Upper lobe of left lung (tissue), 6 donors: ENCODE measurements at regions not wholly inside any gene's neighbourhood (a gene's known extent, or its start where the extent isn't known, plus 50 kb on each side); places are given as distances from the start of the nearest gene placed in this dataset.

Experiments used
- ATAC-seq, 2 donors: fragments of 200-7000 bp; cut with Tn5 transposase; one replicate each; pipeline ENCODE4 v1.9.1; 2022; ENCODE audit warnings: mild to moderate bottlenecking in 2 of 2, moderate library complexity in 2 of 2; ENCODE audit not compliant: low FRiP score in 2 of 2
- DNase-seq, 2 donors: peaks; one replicate each; pipeline ENCODE4 v3.0.0-alpha.2; 2019 to 2020
- H3K27ac ChIP-seq, 4 donors: fragments of 200-600 bp; sonication (generic); one replicate each; pipeline ENCODE4 v1.5.1; 2016 to 2019
- H3K27me3 ChIP-seq, 4 donors: fragments of 200-600 bp; sonication (generic); one replicate each; pipeline ENCODE4 v1.5.1; 2017 to 2019
- H3K36me3 ChIP-seq, 4 donors: fragments of 200-600 bp; sonication (generic); one replicate each; pipeline ENCODE4 v1.5.1; 2016 to 2019
- H3K4me1 ChIP-seq, 4 donors: fragments of 200-600 bp; sonication (generic); one replicate each; pipeline ENCODE4 v1.5.1; 2018 to 2019
- H3K4me3 ChIP-seq, 4 donors: fragments of 200-600 bp; sonication (generic); one replicate each; pipeline ENCODE4 v1.5.1; 2017 to 2019; ENCODE audit warnings: mild to moderate bottlenecking in 2 of 4, moderate library complexity in 1 of 4
- H3K9me3 ChIP-seq, 4 donors: fragments of 200-600 bp; sonication (generic); one replicate each; pipeline ENCODE4 v1.5.1; 2018 to 2019
- EP300 ChIP-seq, 4 donors: sonication (generic); formaldehyde crosslinking; IDR thresholded peaks; one replicate each; pipeline ENCODE4 v1.5.1; 2017; ENCODE audit warnings: antibody characterized with exemption in 4 of 4, control low read depth in 2 of 4
- POLR2A ChIP-seq, 4 donors: fragments of 450-650 bp; IDR thresholded peaks; one replicate each; pipeline ENCODE4 v1.5.1; 2016 to 2017; ENCODE audit warnings: antibody characterized with exemption in 4 of 4, mild to moderate bottlenecking in 2 of 4
- POLR2AphosphoS5 ChIP-seq, 2 donors: sonication (generic); formaldehyde crosslinking; IDR thresholded peaks; one replicate each; pipeline ENCODE4 v1.5.1; 2017; ENCODE audit warnings: antibody characterized with exemption in 2 of 2
- WGBS, 2 donors: methylation state at CpG; one replicate each; pipeline ENCODE4 v1.1.5; 2017 to 2018; 5-methylcytosine and 5-hydroxymethylcytosine counted together
- TF ChIP-seq, protein P1 (sequence below), 6 experiments: fragments of 450-650 bp in 4 of 6; fragments of 200-600 bp in 2 of 6; sonication (generic) in 2 of 6; IDR thresholded peaks; one replicate each; pipeline ENCODE4 v1.5.1; 2016 to 2019; ENCODE audit warnings: antibody characterized with exemption in 6 of 6
- donor health status: DM: no; HTN: no; CAD: no; lungs with moderate emphysema.
- donor health status: DM: no; HTN: yes; CAD: no; lungs with severe emphysema.

DNA sequence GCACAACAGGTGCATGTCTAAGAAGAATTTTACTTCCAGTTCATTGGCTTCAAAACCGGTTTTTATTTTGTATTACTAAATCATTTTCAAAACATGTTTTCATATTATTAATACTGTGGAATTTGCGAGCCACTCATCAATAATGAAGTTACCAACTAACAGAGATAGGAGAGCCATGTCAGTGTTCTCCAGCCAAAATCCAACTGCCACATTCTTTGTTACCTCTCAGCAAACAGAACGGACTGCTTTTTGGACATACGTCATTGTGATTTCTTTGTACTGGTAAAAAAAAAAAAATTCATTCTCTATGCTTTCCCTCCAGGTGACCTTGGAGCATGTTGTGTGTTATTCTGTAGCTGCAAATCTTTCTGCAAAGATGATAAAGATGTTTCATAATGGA, 414.2 kb upstream of the MMADHC start:
- Histone ChIP-seq H3K4me1 (no peaks in the 10 kb centered on the region), H3K9me3 (no peaks in the 10 kb centered on the region), H3K36me3 (no peaks in the 10 kb centered on the region), H3K4me3 (no peak overlapping the region), H3K27me3 (no peaks in the 10 kb centered on the region), H3K27ac (no peak overlapping the region)
- no peak for ATAC-seq
- WGBS, 2 donors, result 68 to 97% methylated on average over 4 of the region's 4 CpGs
- DNase-seq, result no peak
- TF ChIP-seq POLR2A (IDR thresholded peaks at IDR 0.05) (no peak), POLR2AphosphoS5 (IDR thresholded peaks at IDR 0.05) (no peak), EP300 (IDR thresholded peaks at IDR 0.05) (no peak)
- TF ChIP-seq, protein P1, sequence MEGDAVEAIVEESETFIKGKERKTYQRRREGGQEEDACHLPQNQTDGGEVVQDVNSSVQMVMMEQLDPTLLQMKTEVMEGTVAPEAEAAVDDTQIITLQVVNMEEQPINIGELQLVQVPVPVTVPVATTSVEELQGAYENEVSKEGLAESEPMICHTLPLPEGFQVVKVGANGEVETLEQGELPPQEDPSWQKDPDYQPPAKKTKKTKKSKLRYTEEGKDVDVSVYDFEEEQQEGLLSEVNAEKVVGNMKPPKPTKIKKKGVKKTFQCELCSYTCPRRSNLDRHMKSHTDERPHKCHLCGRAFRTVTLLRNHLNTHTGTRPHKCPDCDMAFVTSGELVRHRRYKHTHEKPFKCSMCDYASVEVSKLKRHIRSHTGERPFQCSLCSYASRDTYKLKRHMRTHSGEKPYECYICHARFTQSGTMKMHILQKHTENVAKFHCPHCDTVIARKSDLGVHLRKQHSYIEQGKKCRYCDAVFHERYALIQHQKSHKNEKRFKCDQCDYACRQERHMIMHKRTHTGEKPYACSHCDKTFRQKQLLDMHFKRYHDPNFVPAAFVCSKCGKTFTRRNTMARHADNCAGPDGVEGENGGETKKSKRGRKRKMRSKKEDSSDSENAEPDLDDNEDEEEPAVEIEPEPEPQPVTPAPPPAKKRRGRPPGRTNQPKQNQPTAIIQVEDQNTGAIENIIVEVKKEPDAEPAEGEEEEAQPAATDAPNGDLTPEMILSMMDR (IDR thresholded peaks at IDR 0.05), result no peak

DNA sequence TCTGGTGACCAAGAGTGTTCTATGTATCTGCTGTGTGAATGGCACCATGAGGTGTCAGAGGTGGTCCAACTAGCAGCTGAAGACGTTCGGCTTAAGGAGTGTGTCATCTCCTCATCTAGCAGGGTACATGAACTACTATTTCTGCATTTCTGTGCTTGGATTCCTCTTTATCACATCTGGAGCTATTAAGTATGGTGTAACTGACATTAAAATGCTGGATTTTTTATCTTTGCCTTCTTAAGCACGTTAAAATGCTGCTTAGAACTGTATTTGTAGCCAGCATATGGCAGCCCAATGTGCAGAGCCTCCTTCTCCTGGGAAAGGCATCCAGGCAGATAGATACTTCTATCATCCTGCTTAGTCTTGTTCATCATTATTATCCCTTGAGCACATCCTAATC, 409.3 kb upstream of the MMADHC start:
- DNase-seq (no peak), ATAC-seq (no peak)
- H3K4me3 ChIP-seq, result no peak overlapping the region
- TF ChIP-seq POLR2A (IDR thresholded peaks at IDR 0.05), result no peak
- no peak for TF ChIP-seq POLR2AphosphoS5 (IDR thresholded peaks at IDR 0.05)
- H3K9me3 ChIP-seq, result no peaks in the 10 kb centered on the region
- H3K27ac ChIP-seq, result no peak overlapping the region
- 69 to 75% methylated on average over 3 of the region's 3 CpGs for WGBS, 2 donors
- no peaks in the 10 kb centered on the region for H3K27me3 ChIP-seq
- H3K36me3 ChIP-seq, result no peaks in the 10 kb centered on the region
- H3K4me1 ChIP-seq, result no peaks in the 10 kb centered on the region

DNA sequence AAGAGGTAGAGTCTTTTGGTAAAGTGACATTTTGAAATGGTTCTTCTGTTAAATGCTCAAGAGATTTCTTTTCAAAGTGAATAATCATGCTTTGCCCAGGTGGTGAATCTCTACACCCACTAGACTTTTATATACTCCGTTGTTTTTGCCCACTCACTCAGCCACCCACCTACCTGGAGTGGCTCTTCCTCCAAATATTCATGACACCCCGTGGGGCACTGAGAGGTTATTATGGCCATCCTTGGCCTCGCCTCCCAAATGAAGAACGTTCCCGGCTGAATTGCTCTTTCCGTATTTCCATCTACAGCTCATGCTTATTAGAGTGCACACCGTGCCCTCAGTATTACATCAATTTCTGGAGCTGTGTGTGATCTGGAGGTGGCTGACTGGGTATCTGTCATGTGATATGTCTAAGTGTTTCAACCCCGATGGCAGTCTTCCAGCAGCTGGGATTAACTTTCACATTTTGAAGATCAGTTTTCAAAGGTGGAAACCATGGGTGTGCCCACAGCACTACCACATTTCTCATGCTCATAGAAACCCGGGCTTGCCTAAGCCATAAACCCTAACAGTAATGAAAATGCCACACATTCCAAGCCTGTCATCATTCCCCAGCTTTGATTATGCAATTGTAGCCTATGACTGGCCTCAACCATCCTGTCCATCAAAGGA, 406.6 kb upstream of the MMADHC start:
- no peak overlapping the region for H3K4me3 ChIP-seq
- H3K9me3 ChIP-seq, result no peaks in the 10 kb centered on the region
- 84% methylated on average over 8 of the region's 9 CpGs for WGBS, 2 donors
- ATAC-seq (no peak), DNase-seq (no peak)
- no peaks in the 10 kb centered on the region for H3K27me3 ChIP-seq
- H3K4me1 ChIP-seq, result peaks cover 0 to 4% (median 0%) of the 10 kb centered on the region in 4 donors
- TF ChIP-seq POLR2AphosphoS5 (IDR thresholded peaks at IDR 0.05) (no peak), POLR2A (IDR thresholded peaks at IDR 0.05) (no peak), EP300 (IDR thresholded peaks at IDR 0.05) (no peak)
- TF ChIP-seq, protein P1 (IDR thresholded peaks at IDR 0.05), result no peak
- no peak overlapping the region for H3K27ac ChIP-seq
- H3K36me3 ChIP-seq, result no peaks in the 10 kb centered on the region

DNA sequence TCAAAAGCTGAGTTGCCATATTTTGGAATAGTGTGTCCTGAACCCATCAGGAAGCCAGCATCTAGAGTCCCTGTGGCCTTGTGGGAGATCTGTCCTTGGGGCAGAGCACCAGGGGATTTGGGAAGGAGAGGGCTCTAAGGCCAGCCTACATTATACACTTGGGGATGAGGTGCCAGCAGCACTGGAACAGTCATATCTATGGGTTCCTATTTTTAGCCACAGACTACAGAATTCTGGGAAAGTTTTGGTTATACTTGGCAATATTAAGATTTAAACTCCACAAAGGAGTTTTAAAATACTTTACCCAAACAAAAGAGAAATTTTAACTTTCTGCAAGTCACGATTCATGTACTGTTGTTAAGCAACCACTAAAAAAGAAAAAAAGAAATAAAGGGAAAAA, 405.7 kb upstream of the MMADHC start:
- H3K27ac ChIP-seq, result no peak overlapping the region
- no peaks in the 10 kb centered on the region for H3K27me3 ChIP-seq
- no peaks in the 10 kb centered on the region for H3K36me3 ChIP-seq
- H3K9me3 ChIP-seq, result no peaks in the 10 kb centered on the region
- ATAC-seq (no peak), DNase-seq (no peak)
- no peak for TF ChIP-seq EP300 (IDR thresholded peaks at IDR 0.05)
- TF ChIP-seq, protein P1 (IDR thresholded peaks at IDR 0.05), result no peak
- TF ChIP-seq POLR2AphosphoS5 (IDR thresholded peaks at IDR 0.05), result no peak
- TF ChIP-seq POLR2A (IDR thresholded peaks at IDR 0.05), result no peak
- 68 to 75% methylated on average over 1 of the region's 1 CpG for WGBS, 2 donors
- peaks cover 0 to 6% (median 0%) of the 10 kb centered on the region in 4 donors for H3K4me1 ChIP-seq
- H3K4me3 ChIP-seq, result no peak overlapping the region

DNA sequence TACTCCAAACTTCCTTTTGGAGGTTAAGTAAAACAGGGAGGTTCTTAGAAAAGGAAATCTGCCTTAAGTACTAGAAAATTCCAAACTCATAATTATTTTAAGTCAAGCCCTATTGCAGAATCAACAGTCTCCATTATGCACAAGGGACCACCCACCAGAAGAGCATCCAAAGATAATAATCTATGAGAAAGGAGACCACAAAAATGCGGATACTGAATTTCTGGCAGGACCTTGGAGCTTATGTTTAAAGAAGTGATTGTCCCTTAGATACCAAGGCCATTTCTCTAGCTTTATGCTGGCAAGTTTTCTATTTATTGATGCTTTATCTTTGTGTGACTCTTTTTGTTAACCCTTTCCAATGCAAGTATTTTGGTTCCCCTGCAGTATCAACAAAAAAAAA, 404.0 kb upstream of the MMADHC start:
- TF ChIP-seq EP300 (IDR thresholded peaks at IDR 0.05) (no peak), POLR2AphosphoS5 (IDR thresholded peaks at IDR 0.05) (no peak), POLR2A (IDR thresholded peaks at IDR 0.05) (no peak)
- TF ChIP-seq, protein P1 (IDR thresholded peaks at IDR 0.05), result no peak
- no peak overlapping the region for H3K27ac ChIP-seq
- H3K9me3 ChIP-seq, result no peaks in the 10 kb centered on the region
- 63 to 78% methylated on average over 1 of the region's 1 CpG for WGBS, 2 donors
- no peaks in the 10 kb centered on the region for H3K36me3 ChIP-seq
- no peak for DNase-seq
- H3K27me3 ChIP-seq, result no peaks in the 10 kb centered on the region
- peaks cover 0 to 6% (median 0%) of the 10 kb centered on the region in 4 donors for H3K4me1 ChIP-seq
- no peak for ATAC-seq
- no peak overlapping the region for H3K4me3 ChIP-seq
